Stimulated activated CD4-positive, alpha-beta T cell treated with anti-CD3 and anti-CD28 coated beads, Interleukin-12 subunit alpha, Interleukin-12 subunit beta, amount 100 ng/mL, for 48 hours (primary cell): ENCODE measurements at regions not wholly inside any gene's neighbourhood (a gene's known extent, or its start where the extent isn't known, plus 50 kb on each side); places are given as distances from the start of the nearest gene placed in this dataset.
"Not testable (repeated sequence)": the region's sequence is repeated elsewhere in the genome, so short reads cannot be mapped to it uniquely, and the experiment has no call there.

Source experiments
- DNase-seq, 3 donors: peaks; one replicate each; pipeline ENCODE4 v3.0.0-alpha.2; 2020; ENCODE audit warnings: low read depth in 2 of 3, low spot score in 1 of 3

DNA sequence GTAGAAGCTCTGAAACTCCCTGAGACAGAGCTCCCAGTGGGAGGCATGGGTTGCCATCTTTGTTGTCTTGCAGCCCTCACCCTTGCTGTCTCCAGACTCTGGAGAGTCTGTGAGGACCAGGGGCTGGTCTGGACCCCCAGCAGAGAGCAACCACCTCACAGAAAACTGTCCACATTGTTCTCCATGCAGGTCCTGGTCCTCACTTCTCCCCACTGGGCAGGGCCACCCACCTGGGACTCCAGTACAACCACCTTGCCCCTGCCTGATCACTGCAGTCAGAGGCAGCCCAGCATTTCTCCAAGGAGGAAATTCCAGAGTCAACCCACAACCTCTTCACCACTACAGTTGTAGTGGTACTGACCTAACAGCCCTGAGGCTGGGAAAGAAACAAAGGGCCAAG, 285.6 kb upstream of the RPS23 start:
- DNase-seq = no peak

DNA sequence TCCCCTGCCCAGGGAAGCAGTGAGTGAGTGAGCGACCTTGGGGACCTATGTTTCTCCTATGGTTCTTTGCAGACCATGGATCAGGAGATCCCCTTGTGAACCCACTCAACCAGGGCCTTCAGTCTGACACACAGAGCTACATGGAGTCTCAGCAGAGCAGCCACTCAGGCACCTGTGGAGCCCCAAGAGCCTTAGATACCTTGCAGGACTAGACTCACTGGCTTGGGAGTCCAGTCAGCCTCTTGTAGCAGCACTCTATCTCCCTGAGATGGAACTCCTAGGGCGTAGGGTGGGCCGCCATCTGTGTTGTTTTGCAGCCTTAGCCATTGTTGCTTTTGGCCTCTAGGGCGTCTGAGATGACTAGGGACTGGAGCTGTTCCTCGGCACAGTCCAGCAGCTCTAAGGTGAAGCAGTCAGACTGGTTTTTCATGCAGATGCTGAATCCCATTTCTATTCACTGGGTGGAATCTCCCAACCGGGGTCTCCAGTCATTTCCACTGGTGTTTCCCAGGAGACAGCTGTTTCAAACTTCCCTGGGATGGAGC, 284.6 kb upstream of the RPS23 start:
- no peak for DNase-seq

GRCh38 chr5:82561797-82562196, 283.6 kb upstream of the RPS23 start:
- no peak for DNase-seq

GRCh38 chr5:82560969-82561368, 282.8 kb upstream of the RPS23 start:
- DNase-seq = no peak

DNA sequence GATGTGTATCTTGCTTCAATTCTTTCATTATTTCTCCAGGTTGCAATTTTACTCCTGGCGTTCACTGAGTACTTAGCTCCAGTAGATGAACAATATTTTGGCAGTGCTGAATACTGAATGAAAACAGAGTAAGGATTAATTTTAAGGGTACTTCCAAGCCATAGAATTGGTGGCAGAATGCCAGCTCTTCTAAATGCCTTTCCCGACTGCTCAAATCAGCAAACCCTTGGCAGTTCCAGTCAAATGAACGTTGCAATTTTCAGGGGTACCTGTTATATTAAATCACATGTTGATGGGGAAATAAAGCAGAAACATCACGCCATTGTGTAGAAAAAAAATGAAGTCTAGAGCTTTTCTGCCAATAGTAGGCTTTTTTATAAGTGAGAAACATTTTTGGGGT, 282.4 kb upstream of the RPS23 start:
- no peak for DNase-seq

DNA sequence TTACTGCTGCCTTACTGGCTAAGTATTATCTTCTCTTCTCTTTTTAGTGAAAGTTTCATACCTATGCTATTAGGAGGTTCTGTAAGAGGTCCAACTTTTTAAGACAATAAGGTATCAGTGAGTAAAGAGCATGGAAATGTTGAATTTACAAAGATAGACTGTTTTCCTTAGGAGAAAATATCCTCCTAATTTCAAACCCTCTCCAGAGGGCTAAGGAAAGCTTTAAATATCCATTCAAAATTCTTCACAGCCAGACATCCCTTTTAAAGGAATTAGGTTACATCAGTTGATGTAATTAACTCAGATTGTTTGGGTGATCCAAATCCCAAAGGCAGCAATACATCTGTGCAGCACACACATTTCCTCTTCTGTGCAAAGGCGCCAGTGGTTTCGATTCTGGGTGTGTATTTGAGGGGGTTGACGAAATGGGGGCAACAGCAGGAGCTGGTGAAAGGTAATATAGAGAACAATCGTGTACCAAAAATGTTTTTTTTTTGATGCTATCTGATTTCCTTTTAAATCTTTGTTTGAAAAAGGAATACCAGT, 273.8 kb upstream of the RPS23 start:
- no peak for DNase-seq

GRCh38 chr5:82551192-82551591, 273.0 kb upstream of the RPS23 start:
- no peak for DNase-seq

DNA sequence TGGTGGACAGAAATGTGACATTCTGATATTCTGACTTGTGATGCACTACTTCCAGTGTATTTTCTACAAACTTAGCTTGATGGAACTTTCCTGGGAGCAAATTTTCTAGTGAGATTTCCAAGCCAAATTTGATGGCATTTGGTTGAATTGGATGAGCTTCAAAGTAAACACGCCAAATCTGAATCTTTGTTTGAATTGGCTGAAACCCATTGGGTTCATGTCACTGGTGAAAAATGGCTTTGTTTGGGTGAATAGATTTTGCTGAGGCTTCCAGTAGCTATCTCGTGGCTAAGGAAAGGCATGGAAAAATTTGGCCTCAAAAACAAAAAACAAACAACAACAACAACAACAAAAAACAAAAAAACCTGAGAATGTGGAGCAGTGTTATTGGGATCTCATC, 271.1 kb upstream of the RPS23 start:
- no peak for DNase-seq

DNA sequence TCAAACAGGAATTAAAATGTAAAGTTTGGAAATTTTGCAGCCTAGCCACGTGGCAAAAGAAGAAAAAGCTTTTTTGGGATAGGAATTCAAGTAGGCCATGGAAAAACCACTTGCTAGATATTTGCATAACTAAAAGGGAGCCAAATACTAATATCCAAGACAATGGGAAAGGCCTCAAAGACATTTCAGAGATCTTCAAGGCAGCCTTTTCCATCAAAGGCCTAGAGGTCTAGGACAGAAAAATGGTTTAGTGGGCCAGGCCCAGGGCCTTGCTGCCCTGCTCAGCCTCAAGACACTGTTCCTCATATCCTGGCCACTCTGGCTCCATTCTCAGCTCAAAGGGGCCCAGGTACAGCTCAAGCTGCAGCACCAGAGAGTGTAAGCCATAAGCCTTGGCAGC, 265.9 kb upstream of the RPS23 start:
- DNase-seq = no peak

GRCh38 chr5:82540301-82540700, 262.1 kb upstream of the RPS23 start:
- no peak for DNase-seq

- DNase-seq = no peak
Measured at GRCh38 chr5:82538339-82539034, 260.3 kb upstream of the RPS23 start.

DNA sequence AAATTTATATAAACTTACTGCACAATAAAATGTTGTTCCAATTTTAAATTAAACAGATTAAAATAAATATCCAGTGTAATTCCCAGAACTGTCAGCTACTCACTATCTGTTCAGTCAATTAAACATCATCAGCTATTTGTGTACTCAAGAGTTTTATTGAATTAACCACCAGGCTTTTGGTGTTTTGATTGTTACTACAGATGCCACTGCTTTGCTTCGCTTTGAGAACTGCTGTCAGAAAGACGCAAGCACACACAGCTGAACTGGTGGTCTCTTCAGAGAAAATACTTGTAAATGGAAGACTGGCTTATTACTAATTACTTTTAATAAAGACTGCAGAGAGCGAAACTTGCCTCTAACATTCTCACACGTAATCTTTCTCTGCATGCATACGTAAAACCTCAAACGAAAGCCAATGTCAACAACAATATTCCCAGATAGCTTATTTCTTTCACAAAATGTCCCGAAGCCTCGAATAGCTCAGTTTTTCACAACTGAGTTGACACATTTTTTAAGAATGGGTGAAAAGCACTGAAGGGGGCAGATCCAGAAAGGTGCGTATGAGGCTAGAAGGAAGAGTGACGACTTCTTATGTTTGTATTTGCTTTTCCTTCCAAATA, 259.6 kb upstream of the RPS23 start:
- no peak for DNase-seq

DNA sequence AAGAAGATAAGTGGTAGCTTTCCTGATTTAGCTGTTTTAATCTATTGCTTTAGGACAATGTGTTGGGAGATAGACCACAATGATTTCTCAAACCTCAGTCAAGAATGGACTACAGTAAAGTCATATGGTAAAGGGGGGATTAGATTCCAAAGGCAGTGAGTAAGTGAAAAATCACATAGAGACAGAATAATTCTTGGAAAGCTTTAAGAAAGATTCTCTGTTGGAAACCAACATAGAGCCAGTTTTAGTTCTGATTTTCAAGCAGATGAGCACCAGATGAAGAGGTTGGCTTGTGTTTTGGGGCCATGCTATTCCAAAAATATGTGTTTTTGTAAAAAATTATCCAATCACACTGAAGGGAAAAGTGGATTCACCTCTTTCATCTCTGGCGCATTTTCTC, 256.8 kb upstream of the RPS23 start:
- DNase-seq = no peak

GRCh38 chr5:82532075-82532474, 253.9 kb upstream of the RPS23 start:
- not testable (repeated sequence) for DNase-seq

- DNase-seq = no peak
Measured at GRCh38 chr5:82526540-82526939, 248.4 kb upstream of the RPS23 start.

- no peak for DNase-seq
Measured at GRCh38 chr5:82525626-82526025, 247.5 kb upstream of the RPS23 start.

- no peak for DNase-seq
Measured at GRCh38 chr5:82523633-82524032, 245.5 kb upstream of the RPS23 start.

DNA sequence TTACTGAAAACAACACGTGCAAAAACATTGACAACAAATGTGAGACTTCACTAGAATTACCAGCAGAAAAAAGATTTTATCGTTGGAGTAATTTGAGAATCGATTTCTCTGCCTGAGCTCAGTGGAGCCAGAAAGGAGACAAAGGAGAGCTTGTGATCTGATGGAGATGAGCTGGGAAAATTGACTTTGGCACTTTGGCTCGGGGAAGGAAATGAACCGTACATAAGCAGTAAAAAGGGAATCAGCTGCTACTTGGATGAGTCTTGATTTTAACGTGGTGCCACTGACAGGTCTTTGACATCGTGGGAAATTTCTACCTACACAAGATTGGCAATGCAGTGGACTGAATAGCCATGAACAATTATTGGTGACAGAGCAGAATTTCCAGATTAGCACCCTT, 244.7 kb upstream of the RPS23 start:
- DNase-seq = no peak

DNA sequence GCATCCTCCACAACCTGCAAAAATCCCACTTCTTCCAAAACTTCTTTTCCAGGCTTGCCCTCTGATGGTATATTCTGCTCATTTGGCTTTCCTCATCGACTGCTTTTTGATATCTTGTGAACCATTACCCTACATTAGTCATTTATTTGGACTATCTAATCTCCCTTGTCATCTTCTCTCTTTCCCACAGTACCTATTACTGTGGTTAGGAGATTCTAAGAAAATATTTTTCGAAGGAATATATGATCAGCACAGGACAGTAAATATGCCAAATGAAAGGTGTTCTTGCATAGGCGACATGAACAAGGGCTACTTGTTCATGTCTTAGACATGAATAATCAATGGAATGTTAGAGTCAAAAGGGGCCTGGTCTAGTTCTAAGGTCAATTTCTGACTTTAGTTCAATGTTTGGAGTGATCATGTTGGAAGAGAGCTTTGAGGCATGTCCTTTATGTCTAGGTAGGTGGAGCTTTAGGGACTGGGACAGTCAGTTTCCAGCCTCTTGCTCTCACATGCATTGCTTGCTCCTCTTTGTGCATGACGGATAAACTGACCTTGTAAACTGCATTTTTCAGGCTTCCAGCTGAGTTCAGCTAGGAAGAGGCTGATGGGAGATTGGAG, 243.4 kb upstream of the RPS23 start:
- DNase-seq = no peak

- DNase-seq = no peak
Measured at GRCh38 chr5:82519558-82519957, 241.4 kb upstream of the RPS23 start.

GRCh38 chr5:82517544-82518075, 239.5 kb upstream of the RPS23 start:
- DNase-seq = no peak

DNA sequence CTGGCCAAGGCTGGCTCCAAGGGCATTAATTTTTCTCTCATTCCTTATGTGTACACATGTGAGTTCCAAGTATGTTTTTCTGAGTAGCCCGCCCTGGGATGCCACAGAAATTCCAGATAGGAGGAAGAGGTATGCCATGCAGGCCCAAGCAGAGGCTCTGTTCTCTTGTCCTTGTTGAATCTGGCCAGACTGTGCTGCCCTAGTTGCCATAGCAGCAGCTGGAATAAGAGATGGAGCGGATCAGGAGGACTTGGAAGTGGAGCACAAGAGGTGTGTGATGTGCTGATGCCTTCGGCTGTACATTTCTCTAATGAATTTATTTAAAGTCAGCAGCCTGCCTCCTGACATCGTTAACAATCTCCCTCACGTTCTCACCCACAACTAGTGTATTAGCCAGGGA, 235.6 kb upstream of the RPS23 start:
- DNase-seq = no peak
